Myocyte (in vitro differentiated cells): ENCODE measurements at regions not wholly inside any gene's neighbourhood (a gene's known extent, or its start where the extent isn't known, plus 50 kb on each side); places are given as distances from the start of the nearest gene placed in this dataset.

Experiments used
- DNase-seq: peaks from one replicate; pipeline ENCODE4 v3.0.0-alpha.2; 2012; ENCODE audit warnings: low read depth

GRCh38 chr2:185245806-185246205, 492.8 kb upstream of the FSIP2 start:
- DNase-seq: peak; percentile 71

GRCh38 chr2:185246717-185247116, 491.9 kb upstream of the FSIP2 start:
- no peak for DNase-seq

GRCh38 chr2:185255566-185255965, 483.0 kb upstream of the FSIP2 start:
- no peak for DNase-seq

GRCh38 chr2:185265747-185266146, 472.9 kb upstream of the FSIP2 start:
- no peak for DNase-seq

GRCh38 chr2:185268651-185269050, 470.0 kb upstream of the FSIP2 start:
- no peak for DNase-seq

GRCh38 chr2:185274718-185275484, 463.7 kb upstream of the FSIP2 start:
- DNase-seq: no peak

- DNase-seq: peak; percentile 26
These were observed 462.6 kb upstream of the FSIP2 start for GRCh38 chr2:185275979-185276378.

GRCh38 chr2:185278761-185279160, 459.8 kb upstream of the FSIP2 start:
- DNase-seq: no peak

GRCh38 chr2:185279999-185280398, 458.6 kb upstream of the FSIP2 start:
- peak; percentile 21 for DNase-seq

GRCh38 chr2:185284696-185285095, 453.9 kb upstream of the FSIP2 start:
- no peak for DNase-seq

- peak; percentile 4 for DNase-seq
These were observed 448.6 kb upstream of the FSIP2 start for GRCh38 chr2:185290012-185290411.

- DNase-seq: peak; percentile 66
These were observed 447.5 kb upstream of the FSIP2 start for GRCh38 chr2:185291035-185291647.

GRCh38 chr2:185299867-185300266, 438.7 kb upstream of the FSIP2 start:
- no peak for DNase-seq

GRCh38 chr2:185306119-185306518, 432.5 kb upstream of the FSIP2 start:
- DNase-seq: no peak

- DNase-seq: no peak
These were observed 422.2 kb upstream of the FSIP2 start for GRCh38 chr2:185316383-185316782.

- DNase-seq: no peak
These were observed 420.3 kb upstream of the FSIP2 start for GRCh38 chr2:185318271-185318724.

- DNase-seq: no peak
These were observed 402.7 kb upstream of the FSIP2 start for GRCh38 chr2:185335879-185336278.

- DNase-seq: no peak
These were observed 401.6 kb upstream of the FSIP2 start for GRCh38 chr2:185337033-185337432.

GRCh38 chr2:185338104-185338503, 400.5 kb upstream of the FSIP2 start:
- no peak for DNase-seq

- no peak for DNase-seq
These were observed 391.2 kb upstream of the FSIP2 start for GRCh38 chr2:185347445-185347844.

GRCh38 chr2:185360776-185361175, 377.8 kb upstream of the FSIP2 start:
- no peak for DNase-seq

- no peak for DNase-seq
These were observed 366.4 kb upstream of the FSIP2 start for GRCh38 chr2:185372188-185372587.

- DNase-seq: no peak
These were observed 365.4 kb upstream of the FSIP2 start for GRCh38 chr2:185373229-185373628.
